GM23338 (cell line): ENCODE measurements at regions not wholly inside any gene's neighbourhood (a gene's known extent, or its start where the extent isn't known, plus 50 kb on each side); places are given as distances from the start of the nearest gene placed in this dataset.

ENCODE experiments used
- EZH2 ChIP-seq: fragments of 200-600 bp; sonication (generic); IDR thresholded peaks from one replicate; pipeline ENCODE4 v1.8.0; 2017; ENCODE audit warnings: antibody characterized with exemption, mild to moderate bottlenecking, low read depth; ENCODE audit not compliant: unreplicated experiment
- JUNB ChIP-seq: IDR thresholded peaks from one replicate; pipeline ENCODE4 v1.6.1; 2016; ENCODE audit warnings: antibody characterized with exemption; ENCODE audit not compliant: unreplicated experiment
- NANOG ChIP-seq: IDR thresholded peaks from 2 replicates; pipeline ENCODE4 v1.6.1; 2016; ENCODE audit warnings: antibody characterized with exemption, borderline replicate concordance
- POLR2AphosphoS5 ChIP-seq: IDR thresholded peaks from 2 replicates; pipeline ENCODE4 v1.6.1; 2016; ENCODE audit warnings: antibody characterized with exemption, low read depth
- ZNF114 ChIP-seq: fragments of 250-450 bp; sonication (Bioruptor Pico); IDR thresholded peaks from 2 replicates; pipeline ENCODE4 v1.5.0; 2020; ENCODE audit warnings: mild to moderate bottlenecking, moderate library complexity
- ZNF331 ChIP-seq: fragments of 250-450 bp; sonication (Bioruptor Pico); IDR thresholded peaks from 2 replicates; pipeline ENCODE4 v1.5.0; 2020; ENCODE audit warnings: low read depth, mild to moderate bottlenecking, moderate library complexity
- ZNF462 ChIP-seq: fragments of 250-450 bp; sonication (Bioruptor Pico); IDR thresholded peaks from 2 replicates; pipeline ENCODE4 v1.5.0; 2020; ENCODE audit warnings: mild to moderate bottlenecking, moderate library complexity
- TF ChIP-seq, protein P1 (sequence below), 2 experiments: fragments of 200-600 bp in 1 of 2; sonication (generic) in 1 of 2; conservative IDR thresholded peaks; 2 replicates each; pipeline versions ENCODE4 v1.5.1 to v1.6.1; 2016 to 2017; ENCODE audit warnings: antibody characterized with exemption in 2 of 2, low read depth in 2 of 2, mild to moderate bottlenecking in 2 of 2, moderate library complexity in 1 of 2
- TF ChIP-seq, protein P2 (sequence below): IDR thresholded peaks from 2 replicates; pipeline ENCODE4 v1.6.1; 2016; ENCODE audit warnings: antibody characterized with exemption

GRCh38 chr9:115393976-115394775, 276.2 kb upstream of the TNC start (continued):
- TF ChIP-seq ZNF462 = no peak
- TF ChIP-seq POLR2AphosphoS5 = no peak
- no peak for TF ChIP-seq EZH2
- no peak for TF ChIP-seq JUNB
- TF ChIP-seq, protein P1, sequence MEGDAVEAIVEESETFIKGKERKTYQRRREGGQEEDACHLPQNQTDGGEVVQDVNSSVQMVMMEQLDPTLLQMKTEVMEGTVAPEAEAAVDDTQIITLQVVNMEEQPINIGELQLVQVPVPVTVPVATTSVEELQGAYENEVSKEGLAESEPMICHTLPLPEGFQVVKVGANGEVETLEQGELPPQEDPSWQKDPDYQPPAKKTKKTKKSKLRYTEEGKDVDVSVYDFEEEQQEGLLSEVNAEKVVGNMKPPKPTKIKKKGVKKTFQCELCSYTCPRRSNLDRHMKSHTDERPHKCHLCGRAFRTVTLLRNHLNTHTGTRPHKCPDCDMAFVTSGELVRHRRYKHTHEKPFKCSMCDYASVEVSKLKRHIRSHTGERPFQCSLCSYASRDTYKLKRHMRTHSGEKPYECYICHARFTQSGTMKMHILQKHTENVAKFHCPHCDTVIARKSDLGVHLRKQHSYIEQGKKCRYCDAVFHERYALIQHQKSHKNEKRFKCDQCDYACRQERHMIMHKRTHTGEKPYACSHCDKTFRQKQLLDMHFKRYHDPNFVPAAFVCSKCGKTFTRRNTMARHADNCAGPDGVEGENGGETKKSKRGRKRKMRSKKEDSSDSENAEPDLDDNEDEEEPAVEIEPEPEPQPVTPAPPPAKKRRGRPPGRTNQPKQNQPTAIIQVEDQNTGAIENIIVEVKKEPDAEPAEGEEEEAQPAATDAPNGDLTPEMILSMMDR (conservative IDR thresholded peaks at IDR 0.05; ENCODE audit: low read depth in 2 of 2) = no peak
- TF ChIP-seq, protein P2, sequence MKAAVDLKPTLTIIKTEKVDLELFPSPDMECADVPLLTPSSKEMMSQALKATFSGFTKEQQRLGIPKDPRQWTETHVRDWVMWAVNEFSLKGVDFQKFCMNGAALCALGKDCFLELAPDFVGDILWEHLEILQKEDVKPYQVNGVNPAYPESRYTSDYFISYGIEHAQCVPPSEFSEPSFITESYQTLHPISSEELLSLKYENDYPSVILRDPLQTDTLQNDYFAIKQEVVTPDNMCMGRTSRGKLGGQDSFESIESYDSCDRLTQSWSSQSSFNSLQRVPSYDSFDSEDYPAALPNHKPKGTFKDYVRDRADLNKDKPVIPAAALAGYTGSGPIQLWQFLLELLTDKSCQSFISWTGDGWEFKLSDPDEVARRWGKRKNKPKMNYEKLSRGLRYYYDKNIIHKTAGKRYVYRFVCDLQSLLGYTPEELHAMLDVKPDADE = no peak
- no peak for TF ChIP-seq ZNF331 (CRISPR knock-in tag)
- no peak for TF ChIP-seq ZNF114
- no peak for TF ChIP-seq NANOG
